H1 (cell line): ENCODE measurements at regions not wholly inside any gene's neighbourhood (a gene's known extent, or its start where the extent isn't known, plus 50 kb on each side); places are given as distances from the start of the nearest gene placed in this dataset.

Source experiments
- CBX5 ChIP-seq: fragments of 300-800, 300-1000 bp; sonication (generic); IDR thresholded peaks from 2 replicates; pipeline ENCODE4 v1.7.1; 2016; ENCODE audit warnings: antibody characterized with exemption, low read length, low read depth
- SIN3A ChIP-seq, 2 experiments: IDR thresholded peaks in 1 of 2; conservative IDR thresholded peaks in 1 of 2; 2 replicates each; pipeline ENCODE4 v1.6.1; 2011 to 2012; ENCODE audit warnings: low read length in 2 of 2, improper control_type of control experiment in 1 of 2, low read depth in 1 of 2, mild to moderate bottlenecking in 1 of 2

DNA sequence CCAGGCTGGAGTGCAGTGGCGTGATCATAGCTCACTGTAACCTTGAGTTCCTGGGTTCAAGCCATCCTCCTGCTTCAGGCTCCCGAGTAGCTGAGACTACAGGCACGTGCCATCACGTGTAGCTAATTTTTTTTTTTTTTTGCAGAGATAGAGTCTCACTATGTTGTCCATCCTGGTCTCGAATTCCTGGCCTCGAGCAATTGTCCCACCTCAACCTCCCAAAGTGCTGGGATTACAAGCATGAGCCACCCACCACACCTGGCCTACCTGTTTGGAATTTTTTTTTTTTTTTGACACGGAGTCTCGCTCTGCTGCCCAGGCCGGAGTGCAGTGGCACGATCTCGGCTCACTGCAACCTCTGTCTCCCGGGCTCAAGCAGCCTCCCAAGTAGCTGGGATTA, 117.1 kb upstream of the PARD3 start (continued):
- no peak for TF ChIP-seq SIN3A (conservative IDR thresholded peaks at IDR 0.05 in 1 of 2, IDR thresholded peaks at IDR 0.05 in 1 of 2; ENCODE audit: low read depth in 1 of 2, low read length in 2 of 2)
- TF ChIP-seq CBX5: no peak
